Left lung (tissue), 4 donors: ENCODE measurements at regions not wholly inside any gene's neighbourhood (a gene's known extent, or its start where the extent isn't known, plus 50 kb on each side); places are given as distances from the start of the nearest gene placed in this dataset.

ENCODE experiments used
- ATAC-seq: fragments of 200-7000 bp; cut with Tn5 transposase; one replicate; pipeline ENCODE4 v1.9.1; 2020; ENCODE audit warnings: moderate library complexity
- DNase-seq, 4 donors: peaks; one replicate each; pipeline ENCODE4 v3.0.0-alpha.2; 2013 to 2020
- H3K27ac ChIP-seq, 2 donors: fragments of 200-600 bp; sonication (generic) in 1 of 2; one replicate each; pipeline versions ENCODE4 v1.5.0 to v1.8.0; 2020 to 2021
- H3K27me3 ChIP-seq, 2 donors: fragments of 200-600 bp; sonication (generic) in 1 of 2; one replicate each; pipeline versions ENCODE4 v1.5.0 to v1.8.0; 2020 to 2021
- H3K36me3 ChIP-seq, 2 donors: fragments of 200-600 bp; sonication (generic) in 1 of 2; one replicate each; pipeline versions ENCODE4 v1.5.0 to v1.8.0; 2020 to 2021
- H3K4me1 ChIP-seq, 2 donors: fragments of 200-600 bp; one replicate each; pipeline ENCODE4 v1.8.0; 2021
- H3K4me3 ChIP-seq, 2 donors: fragments of 200-600 bp; sonication (generic) in 1 of 2; one replicate each; pipeline versions ENCODE4 v1.5.0 to v1.8.0; 2020 to 2021; ENCODE audit warnings: mild to moderate bottlenecking in 1 of 2
- H3K9me3 ChIP-seq, 2 donors: fragments of 200-600 bp; sonication (generic) in 1 of 2; one replicate each; pipeline versions ENCODE4 v1.5.0 to v1.8.0; 2020 to 2021
- intact Hi-C, 2 donors: fragments of 100-400 bp; cut with DNase I; formaldehyde crosslinking; loops; one replicate each; pipeline versions ENCODE4 v1.11.2 to v1.14.2; 2022
- TF ChIP-seq, protein P1 (sequence below), 2 donors: fragments of 200-600 bp; sonication (generic) in 1 of 2; IDR thresholded peaks; one replicate each; pipeline versions ENCODE4 v1.5.0 to v1.8.0; 2021; ENCODE audit warnings: antibody characterized with exemption in 2 of 2
- donor health status: DM: no; HTN: yes; CAD: no.
- donor health status: DM: no; HTN: no; CAD: no.

DNA sequence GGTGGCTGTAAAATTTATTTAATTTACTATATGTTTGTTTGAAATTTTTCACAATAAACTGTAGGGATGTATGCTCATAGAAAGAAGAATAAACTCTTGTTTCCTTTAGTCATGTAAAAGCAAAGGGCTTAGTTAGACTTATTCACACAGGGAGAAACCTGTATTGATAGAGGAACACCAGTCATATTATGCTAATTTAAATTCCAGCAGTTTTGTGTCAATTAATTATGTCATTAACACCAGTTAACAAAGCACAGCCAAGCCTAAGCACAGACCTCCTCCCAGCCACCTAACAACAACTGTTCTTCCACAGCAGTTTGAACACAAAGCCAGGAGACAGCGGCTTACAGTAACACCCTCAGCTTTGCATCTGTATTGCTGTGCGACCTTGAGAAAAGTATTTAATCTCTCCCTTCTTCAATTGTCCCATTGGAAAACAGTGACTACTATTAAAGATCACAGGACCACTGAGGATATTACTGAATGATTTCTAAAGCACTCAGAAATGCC is 260.8 kb upstream of the RRP15 start:
- Histone ChIP-seq H3K27ac (no peak overlapping the region), H3K9me3 (peaks cover 0 to 12% of the 10 kb centered on the region in 2 donors), H3K36me3 (no peaks in the 10 kb centered on the region), H3K27me3 (no peaks in the 10 kb centered on the region), H3K4me1 (no peaks in the 10 kb centered on the region), H3K4me3 (no peak overlapping the region)
- no peak for DNase-seq
- intact Hi-C loops = no loop called here
- no peak for ATAC-seq
- TF ChIP-seq, protein P1, sequence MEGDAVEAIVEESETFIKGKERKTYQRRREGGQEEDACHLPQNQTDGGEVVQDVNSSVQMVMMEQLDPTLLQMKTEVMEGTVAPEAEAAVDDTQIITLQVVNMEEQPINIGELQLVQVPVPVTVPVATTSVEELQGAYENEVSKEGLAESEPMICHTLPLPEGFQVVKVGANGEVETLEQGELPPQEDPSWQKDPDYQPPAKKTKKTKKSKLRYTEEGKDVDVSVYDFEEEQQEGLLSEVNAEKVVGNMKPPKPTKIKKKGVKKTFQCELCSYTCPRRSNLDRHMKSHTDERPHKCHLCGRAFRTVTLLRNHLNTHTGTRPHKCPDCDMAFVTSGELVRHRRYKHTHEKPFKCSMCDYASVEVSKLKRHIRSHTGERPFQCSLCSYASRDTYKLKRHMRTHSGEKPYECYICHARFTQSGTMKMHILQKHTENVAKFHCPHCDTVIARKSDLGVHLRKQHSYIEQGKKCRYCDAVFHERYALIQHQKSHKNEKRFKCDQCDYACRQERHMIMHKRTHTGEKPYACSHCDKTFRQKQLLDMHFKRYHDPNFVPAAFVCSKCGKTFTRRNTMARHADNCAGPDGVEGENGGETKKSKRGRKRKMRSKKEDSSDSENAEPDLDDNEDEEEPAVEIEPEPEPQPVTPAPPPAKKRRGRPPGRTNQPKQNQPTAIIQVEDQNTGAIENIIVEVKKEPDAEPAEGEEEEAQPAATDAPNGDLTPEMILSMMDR (IDR thresholded peaks at IDR 0.05) = no peak

DNA sequence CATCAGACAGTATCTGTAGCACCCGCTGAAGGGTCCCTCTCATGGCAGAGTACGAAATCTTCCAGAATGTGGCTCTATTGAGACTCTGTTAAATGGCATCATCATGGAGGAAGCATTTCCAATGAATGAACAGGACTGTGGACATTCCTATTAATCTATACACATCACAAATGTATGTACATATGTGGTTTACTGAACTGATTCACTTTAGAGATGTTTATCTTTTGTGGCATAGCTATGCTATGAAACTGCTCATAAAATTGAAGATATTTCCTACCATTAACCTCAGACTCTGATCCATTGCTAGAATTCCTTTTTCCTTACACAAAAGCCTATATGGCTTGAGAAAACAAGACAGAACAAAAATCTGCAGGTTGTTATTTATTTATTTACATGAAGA is 259.6 kb upstream of the RRP15 start:
- Histone ChIP-seq H3K27ac (no peak overlapping the region), H3K36me3 (no peaks in the 10 kb centered on the region), H3K9me3 (peaks cover 0 to 12% of the 10 kb centered on the region in 2 donors), H3K4me3 (no peak overlapping the region), H3K27me3 (no peaks in the 10 kb centered on the region), H3K4me1 (no peaks in the 10 kb centered on the region)
- no peak for ATAC-seq
- DNase-seq = no peak
- TF ChIP-seq, protein P1 (IDR thresholded peaks at IDR 0.05) = no peak
- intact Hi-C loops = no loop called here

DNA sequence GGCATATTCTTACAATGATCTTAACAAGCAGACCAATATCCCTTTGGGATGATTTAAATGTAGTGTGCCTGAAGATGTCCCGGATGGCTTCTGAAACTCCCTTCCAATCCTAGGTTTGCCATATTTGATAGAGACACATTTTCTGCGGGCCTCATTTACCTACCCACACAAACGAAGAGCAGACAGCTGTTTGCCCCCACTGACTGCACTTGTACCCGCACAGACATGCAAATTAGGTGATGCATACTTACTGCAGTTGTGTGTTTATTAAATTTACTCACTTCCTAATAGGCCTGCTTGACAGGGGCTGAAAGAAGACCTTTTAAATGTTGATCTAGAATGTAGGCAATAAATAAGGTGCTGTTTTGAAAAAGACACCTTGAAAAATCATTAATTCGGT is 257.9 kb upstream of the RRP15 start:
- Histone ChIP-seq H3K27me3 (no peaks in the 10 kb centered on the region), H3K27ac (no peak overlapping the region), H3K9me3 (no peaks in the 10 kb centered on the region), H3K36me3 (no peaks in the 10 kb centered on the region), H3K4me3 (no peak overlapping the region), H3K4me1 (no peaks in the 10 kb centered on the region)
- intact Hi-C loops = no loop called here
- DNase-seq = no peak
- TF ChIP-seq, protein P1 (IDR thresholded peaks at IDR 0.05) = no peak
- ATAC-seq = no peak

DNA sequence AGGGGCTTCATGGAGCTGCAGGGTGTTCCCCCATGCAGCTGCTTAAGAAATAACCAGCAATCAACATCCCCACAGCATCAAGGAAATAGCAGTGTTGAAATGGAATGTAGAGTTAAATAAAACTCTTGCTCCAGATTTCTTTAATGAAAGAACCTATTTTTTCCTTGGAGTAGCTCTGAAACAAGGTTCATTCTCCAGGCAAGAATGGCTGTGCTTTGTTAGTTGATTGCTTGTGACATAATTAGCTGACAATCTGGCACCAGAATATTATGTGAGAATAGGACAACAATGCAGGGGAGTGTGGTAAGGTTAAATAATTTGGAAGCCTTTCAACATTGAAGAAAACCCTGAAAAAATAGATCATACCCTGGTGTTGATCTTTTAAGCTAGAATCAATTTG is 254.2 kb upstream of the RRP15 start:
- Histone ChIP-seq H3K4me1 (no peaks in the 10 kb centered on the region), H3K27me3 (no peaks in the 10 kb centered on the region), H3K27ac (no peak overlapping the region), H3K4me3 (no peak overlapping the region), H3K9me3 (no peaks in the 10 kb centered on the region), H3K36me3 (no peaks in the 10 kb centered on the region)
- intact Hi-C loops = no loop called here
- TF ChIP-seq, protein P1 (IDR thresholded peaks at IDR 0.05) = no peak
- DNase-seq = no peak
- ATAC-seq = no peak

DNA sequence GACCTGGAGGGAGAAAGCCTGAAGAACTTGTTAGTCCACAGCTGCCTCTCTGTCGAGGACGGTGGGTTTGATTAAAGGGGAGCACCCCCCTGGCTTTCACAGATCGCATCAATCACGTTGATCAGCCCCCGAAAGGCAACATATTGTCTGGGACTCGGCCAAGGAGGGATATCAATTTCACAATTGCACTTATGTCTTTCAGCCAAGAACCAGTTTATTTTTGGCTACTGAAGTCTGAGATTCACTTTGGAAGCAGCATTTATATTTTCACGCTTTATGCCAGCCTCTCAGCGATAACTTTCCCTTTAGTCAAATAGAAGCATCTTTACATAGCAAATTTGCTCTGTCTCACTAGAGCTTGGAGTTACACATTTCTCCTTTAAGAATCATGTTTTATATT is 253.2 kb upstream of the RRP15 start:
- Histone ChIP-seq H3K27ac (no peak overlapping the region), H3K36me3 (no peaks in the 10 kb centered on the region), H3K27me3 (no peaks in the 10 kb centered on the region), H3K4me3 (no peak overlapping the region), H3K4me1 (no peaks in the 10 kb centered on the region), H3K9me3 (no peaks in the 10 kb centered on the region)
- DNase-seq = no peak
- intact Hi-C loops = no loop called here
- no peak for ATAC-seq
- TF ChIP-seq, protein P1 (IDR thresholded peaks at IDR 0.05) = no peak
